Nephron progenitor cell (in vitro differentiated cells): ENCODE measurements at regions not wholly inside any gene's neighbourhood (a gene's known extent, or its start where the extent isn't known, plus 50 kb on each side); places are given as distances from the start of the nearest gene placed in this dataset.

ENCODE experiments used
- DNase-seq: peaks from one replicate; pipeline ENCODE4 v3.0.0; 2021
- H3K27ac Mint-ChIP-seq: 2 replicates; pipeline ENCODE4 v1.8.0; 2021; ENCODE audit warnings: mild to moderate bottlenecking, moderate library complexity, mixed read lengths
- H3K27me3 Mint-ChIP-seq: 2 replicates; pipeline ENCODE4 v1.8.0; 2021; ENCODE audit warnings: mild to moderate bottlenecking, low read depth, mixed read lengths; ENCODE audit not compliant: poor library complexity
- H3K36me3 Mint-ChIP-seq: 2 replicates; pipeline ENCODE4 v1.8.0; 2021; ENCODE audit warnings: low read depth, mixed read lengths
- H3K4me1 Mint-ChIP-seq: 2 replicates; pipeline ENCODE4 v1.8.0; 2021; ENCODE audit warnings: mixed read lengths
- H3K4me3 Mint-ChIP-seq: 2 replicates; pipeline ENCODE4 v1.8.0; 2021; ENCODE audit warnings: mild to moderate bottlenecking, moderate library complexity, mixed read lengths
- H3K9me3 Mint-ChIP-seq: 2 replicates; pipeline ENCODE4 v1.8.0; 2021; ENCODE audit warnings: mild to moderate bottlenecking, moderate library complexity, mixed read lengths
- CTCF ChIP-seq: fragments of 200-600 bp; sonication (generic); IDR thresholded peaks from 2 replicates; pipeline ENCODE4 v1.5.0; 2021; ENCODE audit warnings: antibody characterized with exemption

- peak overlapping the region; percentile 17 for H3K27ac Mint-ChIP-seq
- H3K9me3 Mint-ChIP-seq, result no peaks in the 10 kb centered on the region
- H3K36me3 Mint-ChIP-seq, result no peaks in the 10 kb centered on the region
- no peaks in the 10 kb centered on the region for H3K27me3 Mint-ChIP-seq
- DNase-seq, result no peak
- no peak overlapping the region for H3K4me3 Mint-ChIP-seq
- no peak for TF ChIP-seq CTCF
- peaks cover 4% of the 10 kb centered on the region for H3K4me1 Mint-ChIP-seq
Measured at GRCh38 chr12:124365726-124366430, 71.0 kb downstream of the RFLNA start.
